ENCODE measurements at regions not wholly inside any gene's neighbourhood (a gene's known extent, or its start where the extent isn't known, plus 50 kb on each side); places are given as distances from the start of the nearest gene placed in this dataset.

GRCh38 chr18:42619771-42620170 is 495.7 kb downstream of the RIT2 start:
- DNase-seq (ENCODE audit: low read depth in 2 of 2) = no peak

- DNase-seq (ENCODE audit: low read depth in 2 of 2) = no peak
Measured at GRCh38 chr18:42620657-42621056, 494.8 kb downstream of the RIT2 start.

GRCh38 chr18:42623935-42624334 is 491.6 kb downstream of the RIT2 start:
- no peak for DNase-seq (ENCODE audit: low read depth in 2 of 2)

GRCh38 chr18:42632801-42633200 is 482.7 kb downstream of the RIT2 start:
- DNase-seq (ENCODE audit: low read depth in 2 of 2) = no peak

- DNase-seq (ENCODE audit: low read depth in 2 of 2) = no peak
Measured at GRCh38 chr18:42635378-42636048, 480.0 kb downstream of the RIT2 start.

- no peak for DNase-seq (ENCODE audit: low read depth in 2 of 2)
Measured at GRCh38 chr18:42636309-42636708, 479.2 kb downstream of the RIT2 start.

- DNase-seq (ENCODE audit: low read depth in 2 of 2) = no peak
Measured at GRCh38 chr18:42640160-42640559, 475.3 kb downstream of the RIT2 start.

GRCh38 chr18:42641996-42642395 is 473.5 kb downstream of the RIT2 start:
- DNase-seq (ENCODE audit: low read depth in 2 of 2) = no peak

- no peak for DNase-seq (ENCODE audit: low read depth in 2 of 2)
Measured at GRCh38 chr18:42644729-42645131, 470.8 kb downstream of the RIT2 start.

GRCh38 chr18:42649331-42650035 is 466.0 kb downstream of the RIT2 start:
- DNase-seq (ENCODE audit: low read depth in 2 of 2) = no peak

- DNase-seq (ENCODE audit: low read depth in 2 of 2) = no peak
Measured at GRCh38 chr18:42654556-42654955, 460.9 kb downstream of the RIT2 start.

GRCh38 chr18:42657551-42657950 is 457.9 kb downstream of the RIT2 start:
- DNase-seq (ENCODE audit: low read depth in 2 of 2) = no peak

- no peak for DNase-seq (ENCODE audit: low read depth in 2 of 2)
Measured at GRCh38 chr18:42658171-42658570, 457.3 kb downstream of the RIT2 start.

- DNase-seq (ENCODE audit: low read depth in 2 of 2) = no peak
Measured at GRCh38 chr18:42659187-42659586, 456.3 kb downstream of the RIT2 start.

- DNase-seq (ENCODE audit: low read depth in 2 of 2) = no peak
Measured at GRCh38 chr18:42670860-42671259, 444.6 kb downstream of the RIT2 start.

- no peak for DNase-seq (ENCODE audit: low read depth in 2 of 2)
Measured at GRCh38 chr18:42675810-42676209, 439.7 kb downstream of the RIT2 start.

- no peak for DNase-seq (ENCODE audit: low read depth in 2 of 2)
Measured at GRCh38 chr18:42683094-42683493, 432.4 kb downstream of the RIT2 start.

- no peak for DNase-seq (ENCODE audit: low read depth in 2 of 2)
Measured at GRCh38 chr18:42689310-42689709, 426.2 kb downstream of the RIT2 start.
